ENCODE measurements at regions not wholly inside any gene's neighbourhood (a gene's known extent, or its start where the extent isn't known, plus 50 kb on each side); places are given as distances from the start of the nearest gene placed in this dataset.

- intact Hi-C loops (cut with DNase I; ENCODE audit: low total_unique reads) = no loop called here
- no peaks in the 10 kb centered on the region for H3K36me3 ChIP-seq
- TF ChIP-seq CTCF (IDR thresholded peaks at IDR 0.05) = no peak
- DNase-seq = no peak
- peaks cover 0 to 28% (median 8%) of the 10 kb centered on the region in 3 donors for H3K9me3 ChIP-seq
- no peak overlapping the region for H3K4me3 ChIP-seq
- H3K27ac ChIP-seq = no peak overlapping the region
- no peaks in the 10 kb centered on the region for H3K27me3 ChIP-seq
- peaks cover 0 to 13% (median 0%) of the 10 kb centered on the region in 4 donors for H3K4me1 ChIP-seq
Observed at GRCh38 chr6:159431750-159432149, 261.3 kb downstream of the SOD2 start.

- peaks cover 0 to 28% (median 8%) of the 10 kb centered on the region in 3 donors for H3K9me3 ChIP-seq
- H3K36me3 ChIP-seq = no peaks in the 10 kb centered on the region
- H3K27ac ChIP-seq = no peak overlapping the region
- intact Hi-C loops (cut with DNase I; ENCODE audit: low total_unique reads) = no loop called here
- H3K27me3 ChIP-seq = no peaks in the 10 kb centered on the region
- no peak for TF ChIP-seq CTCF (IDR thresholded peaks at IDR 0.05)
- no peak for DNase-seq
- peaks cover 0 to 13% (median 0%) of the 10 kb centered on the region in 4 donors for H3K4me1 ChIP-seq
- H3K4me3 ChIP-seq = no peak overlapping the region
Observed at GRCh38 chr6:159430323-159430722, 261.1 kb downstream of the FNDC1 start.

GRCh38 chr6:159429433-159429832 lies 260.2 kb downstream of the FNDC1 start:
- Histone ChIP-seq H3K36me3 (no peaks in the 10 kb centered on the region), H3K27me3 (no peaks in the 10 kb centered on the region), H3K4me3 (no peak overlapping the region), H3K27ac (no peak overlapping the region), H3K4me1 (peaks cover 0 to 13% (median 0%) of the 10 kb centered on the region in 4 donors), H3K9me3 (peaks cover 0 to 24% (median 8%) of the 10 kb centered on the region in 3 donors)
- no peak for DNase-seq
- intact Hi-C loops (cut with DNase I; ENCODE audit: low total_unique reads) = no loop called here
- no peak for TF ChIP-seq CTCF (IDR thresholded peaks at IDR 0.05)

GRCh38 chr6:159427771-159428170 lies 258.6 kb downstream of the FNDC1 start:
- no peak for DNase-seq
- Histone ChIP-seq H3K4me3 (no peak overlapping the region), H3K27me3 (no peaks in the 10 kb centered on the region), H3K4me1 (peaks cover 0 to 19% (median 4%) of the 10 kb centered on the region in 4 donors), H3K36me3 (no peaks in the 10 kb centered on the region), H3K27ac (no peak overlapping the region), H3K9me3 (peaks cover 0 to 12% (median 0%) of the 10 kb centered on the region in 3 donors)
- intact Hi-C loops (cut with DNase I; ENCODE audit: low total_unique reads) = no loop called here
- TF ChIP-seq CTCF (IDR thresholded peaks at IDR 0.05) = no peak

- intact Hi-C loops (cut with DNase I; ENCODE audit: low total_unique reads) = no loop called here
- Histone ChIP-seq H3K4me3 (no peak overlapping the region), H3K27me3 (no peaks in the 10 kb centered on the region), H3K36me3 (no peaks in the 10 kb centered on the region), H3K27ac (no peak overlapping the region), H3K9me3 (peaks cover 0 to 7% (median 0%) of the 10 kb centered on the region in 3 donors), H3K4me1 (peaks cover 0 to 24% (median 8%) of the 10 kb centered on the region in 4 donors)
- no peak for DNase-seq
- no peak for TF ChIP-seq CTCF (IDR thresholded peaks at IDR 0.05)
Observed at GRCh38 chr6:159427335-159427734, 258.1 kb downstream of the FNDC1 start.

- intact Hi-C loops (cut with DNase I; ENCODE audit: low total_unique reads) = no loop called here
- Histone ChIP-seq H3K9me3 (no peaks in the 10 kb centered on the region), H3K4me1 (peaks cover 0 to 30% (median 18%) of the 10 kb centered on the region in 4 donors), H3K4me3 (no peak overlapping the region), H3K36me3 (no peaks in the 10 kb centered on the region), H3K27ac (no peak overlapping the region), H3K27me3 (no peaks in the 10 kb centered on the region)
- no peak for TF ChIP-seq CTCF (IDR thresholded peaks at IDR 0.05)
- no peak for DNase-seq
Observed at GRCh38 chr6:159425421-159425820, 256.2 kb downstream of the FNDC1 start.
